Osteoblast (primary cell): ENCODE measurements at regions not wholly inside any gene's neighbourhood (a gene's known extent, or its start where the extent isn't known, plus 50 kb on each side); places are given as distances from the start of the nearest gene placed in this dataset.

Experiments used
- DNase-seq: peaks from one replicate; pipeline ENCODE4 v3.0.0; 2011; ENCODE audit warnings: low spot score, mixed read lengths; ENCODE audit not compliant: insufficient read length; ENCODE audit errors: missing footprints
- H2AFZ ChIP-seq: 2 replicates; pipeline ENCODE4 v1.6.0; 2011; ENCODE audit warnings: mild to moderate bottlenecking, low read length
- H3K27ac ChIP-seq: 2 replicates; pipeline ENCODE4 v1.5.1; 2011; ENCODE audit warnings: mild to moderate bottlenecking, low read depth, low read length, moderate library complexity
- H3K27me3 ChIP-seq: 2 replicates; pipeline ENCODE4 v1.6.0; 2012; ENCODE audit warnings: mild to moderate bottlenecking, control low read depth, inconsistent platforms, low read length, moderate library complexity; ENCODE audit not compliant: insufficient read depth
- H3K36me3 ChIP-seq: 2 replicates; pipeline ENCODE4 v1.5.1; 2011; ENCODE audit warnings: mild to moderate bottlenecking, low read length, control low read depth, moderate library complexity; ENCODE audit not compliant: insufficient read depth
- H3K4me1 ChIP-seq: 2 replicates; pipeline ENCODE4 v1.5.1; 2011; ENCODE audit warnings: mild to moderate bottlenecking, low read length, control low read depth, moderate library complexity; ENCODE audit not compliant: insufficient read depth
- H3K4me2 ChIP-seq: 2 replicates; pipeline ENCODE4 v1.6.0; 2011; ENCODE audit warnings: mild to moderate bottlenecking, low read length; ENCODE audit not compliant: insufficient read depth
- H3K4me3 ChIP-seq: fragments of 200-600 bp; sonication (generic); 3 replicates; pipeline ENCODE4 v1.5.1; 2012; ENCODE audit warnings: mild to moderate bottlenecking, low read length, inconsistent platforms; ENCODE audit not compliant: insufficient read depth
- H3K79me2 ChIP-seq: 2 replicates; pipeline ENCODE4 v1.6.0; 2012; ENCODE audit warnings: mild to moderate bottlenecking, low read length, control low read depth, inconsistent platforms; ENCODE audit not compliant: insufficient read depth
- H3K9me3 ChIP-seq: 2 replicates; pipeline ENCODE4 v1.5.1; 2011; ENCODE audit warnings: low read depth, low read length, control low read depth
- H4K20me1 ChIP-seq: 2 replicates; pipeline ENCODE4 v1.6.0; 2012; ENCODE audit warnings: mild to moderate bottlenecking, low read length, control low read depth; ENCODE audit not compliant: insufficient read depth
- TF ChIP-seq, protein P1 (sequence below): IDR thresholded peaks from 2 replicates; pipeline ENCODE4 v1.5.1; 2011; ENCODE audit warnings: mild to moderate bottlenecking, low read depth, low read length, moderate library complexity; ENCODE audit errors: extremely low read depth

DNA sequence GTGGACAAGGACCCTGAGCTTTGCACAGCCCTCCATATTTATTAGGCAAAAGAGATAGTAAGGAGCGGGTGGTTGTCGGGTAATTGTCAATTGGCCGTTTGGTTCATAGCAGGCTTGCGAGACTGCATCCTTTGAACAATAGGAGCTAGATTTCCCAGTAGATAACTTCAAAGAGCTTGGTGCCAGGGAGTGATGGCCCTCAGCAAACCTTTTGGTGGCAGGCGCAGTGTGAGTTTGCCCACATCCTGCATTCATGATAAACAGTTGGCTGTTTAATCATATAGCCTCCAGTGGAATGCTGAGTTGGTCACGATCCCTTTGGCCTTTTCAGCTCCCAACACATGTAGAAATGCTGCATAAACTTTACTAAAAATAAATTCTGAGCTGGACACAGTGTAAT, 156.9 kb downstream of the AKR1D1 start:
- no peaks in the 10 kb centered on the region for H3K27me3 ChIP-seq
- no peaks in the 10 kb centered on the region for H3K4me1 ChIP-seq
- no peak overlapping the region for H3K4me2 ChIP-seq
- no peak overlapping the region for H3K4me3 ChIP-seq
- DNase-seq = no peak
- no peaks in the 10 kb centered on the region for H4K20me1 ChIP-seq
- TF ChIP-seq, protein P1, sequence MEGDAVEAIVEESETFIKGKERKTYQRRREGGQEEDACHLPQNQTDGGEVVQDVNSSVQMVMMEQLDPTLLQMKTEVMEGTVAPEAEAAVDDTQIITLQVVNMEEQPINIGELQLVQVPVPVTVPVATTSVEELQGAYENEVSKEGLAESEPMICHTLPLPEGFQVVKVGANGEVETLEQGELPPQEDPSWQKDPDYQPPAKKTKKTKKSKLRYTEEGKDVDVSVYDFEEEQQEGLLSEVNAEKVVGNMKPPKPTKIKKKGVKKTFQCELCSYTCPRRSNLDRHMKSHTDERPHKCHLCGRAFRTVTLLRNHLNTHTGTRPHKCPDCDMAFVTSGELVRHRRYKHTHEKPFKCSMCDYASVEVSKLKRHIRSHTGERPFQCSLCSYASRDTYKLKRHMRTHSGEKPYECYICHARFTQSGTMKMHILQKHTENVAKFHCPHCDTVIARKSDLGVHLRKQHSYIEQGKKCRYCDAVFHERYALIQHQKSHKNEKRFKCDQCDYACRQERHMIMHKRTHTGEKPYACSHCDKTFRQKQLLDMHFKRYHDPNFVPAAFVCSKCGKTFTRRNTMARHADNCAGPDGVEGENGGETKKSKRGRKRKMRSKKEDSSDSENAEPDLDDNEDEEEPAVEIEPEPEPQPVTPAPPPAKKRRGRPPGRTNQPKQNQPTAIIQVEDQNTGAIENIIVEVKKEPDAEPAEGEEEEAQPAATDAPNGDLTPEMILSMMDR = no peak
- H3K79me2 ChIP-seq = no peaks in the 10 kb centered on the region
- H3K27ac ChIP-seq = no peak overlapping the region
- H3K9me3 ChIP-seq = no peaks in the 10 kb centered on the region
- H2AFZ ChIP-seq = no peak overlapping the region
- H3K36me3 ChIP-seq = no peaks in the 10 kb centered on the region

DNA sequence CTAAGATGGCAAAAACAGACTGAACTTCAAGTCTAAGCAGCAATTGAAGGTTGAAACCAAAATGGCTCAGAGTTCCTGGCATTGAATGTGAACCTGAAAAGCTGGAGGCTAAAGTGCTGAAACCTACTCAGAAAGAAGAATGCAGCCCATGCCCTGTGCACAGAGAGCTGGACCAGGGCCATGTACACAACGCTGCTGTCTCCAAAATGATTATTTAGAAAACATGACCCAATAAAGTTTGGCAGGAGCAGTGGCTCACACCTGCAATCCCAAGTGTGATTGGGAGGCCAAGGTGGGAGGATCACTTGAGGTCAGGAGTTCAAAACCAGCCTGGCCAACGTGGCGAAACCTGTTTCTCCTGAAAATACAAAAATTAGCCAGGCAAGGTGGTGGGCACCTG, 158.9 kb downstream of the AKR1D1 start:
- H3K4me3 ChIP-seq = no peak overlapping the region
- H3K27me3 ChIP-seq = no peaks in the 10 kb centered on the region
- TF ChIP-seq, protein P1 = no peak
- H3K9me3 ChIP-seq = no peaks in the 10 kb centered on the region
- H3K79me2 ChIP-seq = no peaks in the 10 kb centered on the region
- no peak overlapping the region for H2AFZ ChIP-seq
- no peak overlapping the region for H3K27ac ChIP-seq
- no peak overlapping the region for H3K4me2 ChIP-seq
- no peaks in the 10 kb centered on the region for H3K36me3 ChIP-seq
- H4K20me1 ChIP-seq = no peaks in the 10 kb centered on the region
- no peaks in the 10 kb centered on the region for H3K4me1 ChIP-seq
- no peak for DNase-seq

DNA sequence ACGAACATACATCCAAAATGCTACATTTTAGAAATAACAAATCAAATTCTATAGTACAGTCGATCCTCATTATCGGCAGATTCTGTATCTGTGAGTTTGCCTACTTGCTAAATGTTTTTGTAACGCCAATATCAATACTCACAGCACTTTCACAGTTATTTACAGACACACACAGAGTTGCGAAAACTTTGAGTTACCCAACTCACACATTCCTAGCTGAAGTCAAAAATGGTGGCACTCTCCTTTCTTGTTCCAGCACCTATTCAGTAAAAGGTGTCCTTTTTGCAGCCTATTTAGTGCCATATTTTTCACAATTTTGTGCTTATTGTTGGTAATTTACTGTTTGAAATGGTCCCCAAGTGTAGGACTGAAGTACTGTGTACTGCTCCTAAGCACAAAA, 161.7 kb downstream of the AKR1D1 start:
- H3K4me2 ChIP-seq = no peak overlapping the region
- H3K27ac ChIP-seq = no peak overlapping the region
- no peak for DNase-seq
- H3K79me2 ChIP-seq = no peaks in the 10 kb centered on the region
- H3K4me3 ChIP-seq = no peak overlapping the region
- H3K27me3 ChIP-seq = no peaks in the 10 kb centered on the region
- H4K20me1 ChIP-seq = no peaks in the 10 kb centered on the region
- no peaks in the 10 kb centered on the region for H3K4me1 ChIP-seq
- no peaks in the 10 kb centered on the region for H3K9me3 ChIP-seq
- no peak overlapping the region for H2AFZ ChIP-seq
- no peaks in the 10 kb centered on the region for H3K36me3 ChIP-seq
- TF ChIP-seq, protein P1 = no peak

DNA sequence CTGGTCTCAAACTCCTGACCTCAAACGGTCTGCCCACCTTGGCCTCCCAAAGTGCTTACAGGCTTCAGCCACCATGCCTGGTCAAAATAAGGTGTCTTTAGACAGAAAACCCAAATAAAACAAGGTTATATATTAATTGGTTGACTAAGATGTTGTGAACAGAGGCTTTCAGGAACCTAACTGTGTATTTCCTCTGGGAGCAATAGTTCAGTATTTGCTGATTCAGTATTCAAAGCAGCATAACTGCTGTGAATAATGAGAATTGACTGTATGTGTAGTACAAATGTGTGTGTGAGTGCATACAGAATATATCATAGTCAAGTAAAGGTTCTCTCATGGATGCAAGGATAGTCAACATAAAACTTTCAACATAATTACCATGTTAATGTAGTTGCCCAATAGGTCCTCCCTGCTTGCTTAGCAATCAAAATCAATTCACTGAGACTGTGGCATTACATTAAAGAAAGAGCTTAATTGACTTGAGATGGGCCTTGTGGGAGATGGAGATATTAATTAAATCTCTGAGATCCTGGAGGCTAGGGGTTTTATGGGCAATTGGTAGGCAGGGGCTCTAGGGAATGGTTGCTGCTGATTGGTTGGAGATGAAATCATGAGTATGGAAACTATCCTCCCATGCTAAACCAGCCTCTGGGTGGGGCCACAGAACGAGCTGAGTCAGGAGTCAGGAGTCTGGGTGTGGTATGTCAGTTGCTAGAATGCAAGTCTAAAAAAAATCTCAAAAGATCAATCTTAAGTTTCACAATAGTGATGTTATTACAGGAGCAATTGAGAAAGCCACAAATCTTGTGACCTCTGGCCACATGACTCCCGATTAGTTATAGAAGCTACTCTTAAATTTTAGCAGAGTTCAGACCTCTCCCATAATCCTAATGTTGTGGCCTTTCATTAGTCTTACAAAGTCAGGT, 162.7 kb downstream of the AKR1D1 start:
- H3K4me2 ChIP-seq = no peak overlapping the region
- H3K9me3 ChIP-seq = no peaks in the 10 kb centered on the region
- no peak for DNase-seq
- TF ChIP-seq, protein P1 = no peak
- H3K27me3 ChIP-seq = no peaks in the 10 kb centered on the region
- H3K36me3 ChIP-seq = no peaks in the 10 kb centered on the region
- no peaks in the 10 kb centered on the region for H3K4me1 ChIP-seq
- H4K20me1 ChIP-seq = no peaks in the 10 kb centered on the region
- no peak overlapping the region for H3K4me3 ChIP-seq
- no peaks in the 10 kb centered on the region for H3K79me2 ChIP-seq
- H3K27ac ChIP-seq = no peak overlapping the region
- no peak overlapping the region for H2AFZ ChIP-seq
